Skin of body (tissue), 1 donor: ENCODE measurements at regions not wholly inside any gene's neighbourhood (a gene's known extent, or its start where the extent isn't known, plus 50 kb on each side); places are given as distances from the start of the nearest gene placed in this dataset.
"Not testable (repeated sequence)": the region's sequence is repeated elsewhere in the genome, so short reads cannot be mapped to it uniquely, and the experiment has no call there.

ENCODE experiments used
- DNase-seq: peaks from one replicate; lab custom pipeline; 2025; lab: John Stamatoyannopoulos, UW

DNA sequence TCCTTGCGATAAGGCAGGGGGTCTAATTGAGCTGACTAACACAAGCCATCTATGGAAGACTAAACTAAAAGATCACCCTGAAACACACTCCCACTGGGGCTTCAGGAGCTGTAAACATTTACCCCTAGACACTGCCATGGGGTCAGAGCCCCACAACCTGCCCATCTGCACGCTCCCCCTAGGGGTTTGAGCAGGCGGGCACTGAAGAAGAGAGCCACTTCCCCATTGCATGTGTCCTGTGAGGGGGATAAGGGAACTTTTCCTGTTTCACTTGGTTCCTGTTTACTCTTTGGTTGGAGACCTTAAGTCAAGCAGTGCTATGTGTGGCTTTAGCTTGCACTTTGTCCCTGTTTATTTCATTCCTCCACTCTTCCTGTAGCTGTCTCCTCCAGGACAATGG lies 1929.5 kb upstream of the CDH9 start:
- no peak for DNase-seq

DNA sequence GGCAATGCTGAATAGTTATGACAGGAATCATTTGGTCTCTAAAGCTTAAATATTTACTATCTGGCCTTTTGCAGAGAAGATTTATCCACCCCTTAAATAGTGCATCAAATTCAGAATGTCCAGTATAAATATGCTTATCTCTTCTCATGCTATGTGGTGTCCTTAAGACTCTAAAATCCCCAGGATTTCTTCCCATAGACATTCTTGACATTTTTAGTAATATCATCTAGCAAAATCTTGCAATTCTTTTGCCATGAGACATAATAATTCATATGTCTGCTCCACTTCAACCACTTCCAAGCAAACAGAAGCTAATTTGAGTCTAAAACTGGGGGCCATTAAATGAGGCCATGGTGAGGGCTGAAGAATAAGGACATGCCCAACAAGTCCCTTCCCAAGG lies 1923.4 kb upstream of the CDH9 start:
- no peak for DNase-seq

DNA sequence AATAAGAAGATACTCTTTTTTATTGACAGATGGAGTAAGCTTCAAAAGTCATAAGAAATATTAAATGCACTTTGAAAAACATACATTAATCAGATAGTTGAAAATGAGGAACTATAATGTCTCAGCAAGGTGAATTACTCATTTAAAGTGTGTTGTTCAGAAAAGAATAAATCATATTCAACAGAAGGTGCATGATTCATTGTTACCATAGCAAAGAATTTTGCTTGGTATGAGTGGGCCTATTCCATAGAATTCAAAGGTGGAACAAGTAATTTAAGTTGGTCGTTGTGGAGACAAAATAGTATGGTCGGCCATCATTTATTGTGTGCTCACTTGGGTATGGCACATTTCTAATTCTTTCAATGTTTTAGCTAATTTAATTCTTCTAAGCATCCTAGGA lies 1920.2 kb upstream of the CDH9 start:
- DNase-seq = no peak

DNA sequence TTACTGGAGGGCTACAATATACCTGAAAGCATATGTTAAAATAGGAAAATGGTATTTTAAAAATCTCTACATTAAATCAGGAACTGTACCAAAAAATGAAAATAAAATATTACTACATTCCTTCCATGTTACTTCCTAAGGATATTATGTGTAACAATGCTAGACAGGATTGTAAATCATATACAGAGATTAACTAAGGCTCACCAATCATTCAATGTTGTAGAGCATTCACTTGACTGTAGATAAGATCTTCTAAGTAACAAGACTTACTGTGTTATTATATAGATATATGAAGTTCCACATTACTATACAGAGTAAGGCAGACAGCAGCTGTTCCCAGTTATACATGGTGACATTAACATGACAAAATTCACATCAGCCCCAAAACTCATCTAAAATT lies 1919.1 kb upstream of the CDH9 start:
- DNase-seq = no peak

DNA sequence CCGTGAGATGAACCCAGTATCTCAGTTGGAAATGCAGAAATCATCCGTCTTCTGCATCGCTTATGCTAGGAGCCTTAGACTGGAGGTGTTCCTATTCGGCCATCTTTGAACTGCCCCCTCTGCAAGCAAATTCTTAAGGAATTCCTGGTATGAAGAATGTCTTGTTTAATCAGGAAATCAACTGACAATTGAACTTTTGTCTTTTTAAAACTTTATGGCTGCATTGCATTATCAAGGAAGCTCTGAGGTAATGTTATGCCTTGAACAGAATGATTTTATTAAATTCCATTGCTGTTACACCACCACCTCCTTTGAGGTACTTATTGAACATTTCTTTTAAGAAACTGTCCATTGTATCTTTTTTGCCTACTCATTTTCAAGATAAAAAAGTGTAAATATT lies 1915.7 kb upstream of the CDH9 start:
- no peak for DNase-seq

DNA sequence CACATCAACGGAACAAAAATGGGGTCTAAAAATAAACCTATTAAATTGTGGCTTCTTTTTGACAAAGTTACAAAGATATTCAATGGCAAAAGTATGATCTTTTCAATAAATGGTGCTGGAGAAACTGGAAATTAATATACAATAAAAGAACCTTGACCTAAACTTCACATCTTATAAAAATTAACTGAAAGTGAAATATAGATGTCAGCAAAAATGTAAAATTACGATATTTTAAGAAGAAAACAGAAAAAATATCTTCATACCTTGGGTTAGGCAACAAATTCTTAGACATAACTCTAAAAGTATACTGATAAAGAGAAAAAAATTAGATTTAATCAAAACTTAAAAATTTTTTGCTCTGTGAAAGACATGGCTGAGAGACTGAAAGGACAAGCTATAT lies 1909.5 kb upstream of the CDH9 start:
- no peak for DNase-seq

DNA sequence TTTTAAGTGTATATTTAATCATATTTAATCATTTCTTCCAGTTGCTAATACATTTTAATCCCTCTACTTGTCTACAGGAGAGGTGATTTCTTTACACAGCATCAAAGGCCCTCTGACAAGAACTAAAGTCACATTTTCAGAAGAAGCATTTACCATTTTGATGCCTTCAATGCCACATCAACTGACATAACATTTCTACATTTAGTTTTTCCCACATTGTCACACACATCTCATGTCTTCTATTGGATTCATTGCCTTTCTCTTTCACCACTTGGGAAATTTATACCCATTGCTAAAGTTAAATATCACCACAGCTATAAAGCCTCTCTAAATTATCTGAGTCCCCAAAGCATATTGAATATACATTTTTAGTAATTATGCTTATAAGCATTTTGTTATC lies 1907.5 kb upstream of the CDH9 start:
- DNase-seq = no peak

DNA sequence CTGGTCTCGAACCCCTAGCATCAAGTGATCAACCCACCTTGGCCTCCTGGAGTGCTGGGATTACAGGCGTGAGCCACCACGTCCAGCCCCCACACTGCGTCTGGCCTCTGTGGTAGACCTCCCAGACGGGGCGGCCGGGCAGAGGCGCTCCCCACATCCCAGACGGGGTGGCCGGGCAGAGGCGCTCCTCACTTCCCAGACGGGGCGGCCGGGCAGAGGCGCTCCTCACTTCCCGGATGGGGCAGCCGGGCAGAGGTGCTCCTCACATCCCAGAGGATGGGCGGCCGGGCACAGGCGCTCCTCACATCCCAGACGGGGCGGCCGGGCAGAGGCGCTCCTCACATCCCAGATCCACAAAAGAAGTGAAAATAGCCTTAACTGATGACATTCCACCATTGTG lies 1891.0 kb upstream of the CDH9 start:
- not testable (repeated sequence) for DNase-seq

DNA sequence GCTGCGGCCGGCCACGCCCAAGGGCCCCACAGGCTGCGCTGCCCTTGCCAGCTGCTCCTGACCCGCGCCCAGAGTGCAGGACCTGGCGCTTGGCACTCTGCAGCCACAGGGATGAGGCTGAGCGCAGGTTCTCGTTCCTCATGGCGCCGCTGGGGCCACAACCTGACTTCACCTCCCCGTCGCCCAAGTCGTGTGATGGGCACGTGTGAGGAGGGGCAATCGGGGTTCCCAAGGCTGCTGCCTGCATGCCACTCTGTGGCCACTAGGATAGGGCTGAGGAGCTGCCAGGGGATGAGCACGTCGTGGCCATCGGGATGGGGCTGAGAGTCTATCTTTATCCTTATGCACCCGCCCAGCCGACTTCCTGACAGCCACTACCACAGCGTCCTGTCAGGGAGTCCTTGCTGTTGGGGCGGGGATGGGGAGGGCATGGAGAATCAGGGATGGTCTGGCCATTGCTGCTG lies 1890.0 kb upstream of the CDH9 start:
- not testable (repeated sequence) for DNase-seq

DNA sequence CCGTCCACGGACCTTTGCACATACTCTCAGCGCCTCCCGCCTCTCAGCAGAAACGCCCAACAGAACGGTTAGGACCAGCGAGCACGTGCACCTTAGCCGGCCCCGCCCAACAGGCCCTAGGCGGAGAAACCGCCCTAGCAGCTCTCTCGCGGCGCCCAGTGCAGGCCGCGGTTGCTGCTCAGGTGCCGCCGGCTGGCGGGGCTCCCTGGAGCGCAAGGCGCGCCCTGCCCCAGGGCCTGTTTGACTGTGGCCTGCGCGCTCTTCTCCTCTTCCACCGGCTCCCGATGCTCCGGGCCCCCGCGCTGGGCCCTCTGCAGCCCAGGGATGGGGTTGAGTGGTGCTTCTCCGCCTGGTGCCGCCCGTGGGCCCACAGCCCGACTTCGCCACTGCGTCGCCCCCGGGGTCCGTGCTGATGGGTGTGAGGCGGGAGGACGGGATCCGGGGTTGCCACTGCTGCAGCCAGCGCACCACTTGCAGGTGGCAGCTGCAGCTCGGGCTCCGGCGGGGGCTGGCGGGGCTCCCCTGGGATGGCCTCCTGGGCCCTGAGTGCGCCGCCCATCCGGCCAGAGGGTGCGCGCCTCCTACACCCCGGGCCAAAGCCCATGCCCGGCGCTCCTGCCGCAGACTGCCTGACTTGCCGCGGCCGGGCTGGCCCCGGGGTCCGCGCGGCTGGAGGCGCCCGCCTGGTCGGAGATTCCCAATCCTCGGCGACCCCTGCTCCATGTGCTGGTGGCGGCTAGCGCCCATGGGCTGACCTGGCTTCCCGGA lies 1889.4 kb upstream of the CDH9 start:
- DNase-seq = no peak

DNA sequence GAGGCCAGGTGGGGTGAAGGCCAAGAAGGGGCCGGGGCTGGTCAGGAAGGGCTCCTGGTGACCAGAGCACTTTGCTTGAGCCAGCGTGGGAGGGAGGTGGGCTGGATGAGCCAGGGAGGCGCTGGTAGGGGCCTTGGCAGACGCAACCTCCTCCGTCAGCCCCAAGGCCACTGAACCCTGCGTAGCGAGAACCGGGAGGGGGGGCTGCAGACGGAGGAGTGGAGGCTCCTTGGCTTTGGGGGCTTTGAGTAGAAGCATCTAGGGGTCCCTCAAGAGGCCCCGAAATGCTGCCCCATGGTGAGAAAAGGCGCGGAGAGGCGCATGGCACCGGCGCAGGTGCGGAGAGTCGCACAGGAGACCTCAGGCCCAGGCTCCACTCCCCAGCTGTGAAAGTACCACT lies 1888.0 kb upstream of the CDH9 start:
- no peak for DNase-seq

DNA sequence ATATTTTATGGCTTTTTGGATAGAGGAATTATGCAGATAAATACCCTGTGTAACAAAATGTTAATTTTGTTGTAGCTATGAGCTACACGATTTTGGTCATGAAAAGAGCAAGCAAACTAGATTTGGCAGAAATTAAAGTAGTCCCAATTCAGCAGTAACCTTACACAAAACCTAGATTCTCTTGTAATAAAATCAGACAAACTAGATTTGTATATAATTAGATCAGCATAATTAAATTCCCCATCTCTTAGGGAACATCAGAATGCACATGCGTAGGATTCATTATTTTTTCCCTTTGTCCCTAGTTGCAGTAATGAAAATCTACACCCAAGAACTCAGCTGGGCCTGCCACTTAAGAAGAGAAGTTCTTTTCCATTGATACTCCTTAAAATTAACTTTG lies 1879.2 kb upstream of the CDH9 start:
- no peak for DNase-seq

DNA sequence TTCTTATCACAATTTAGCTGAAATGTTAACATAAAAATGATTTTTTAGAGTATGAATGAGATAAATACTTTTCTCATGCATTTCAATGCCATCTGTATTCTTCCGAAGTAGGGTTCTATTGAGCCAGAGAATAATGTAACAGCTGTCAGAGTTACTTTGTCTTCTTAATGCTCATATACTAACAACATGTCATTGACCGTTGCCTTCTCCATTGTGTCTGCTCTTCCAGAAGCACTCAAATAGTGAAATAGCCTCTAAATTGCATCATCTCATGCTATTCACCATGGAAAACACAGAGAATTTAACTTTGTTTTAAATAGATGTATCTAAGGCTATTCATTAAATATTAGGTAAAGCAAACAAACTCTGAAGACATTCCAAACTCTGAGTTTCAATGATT lies 1875.9 kb upstream of the CDH9 start:
- DNase-seq = no peak

DNA sequence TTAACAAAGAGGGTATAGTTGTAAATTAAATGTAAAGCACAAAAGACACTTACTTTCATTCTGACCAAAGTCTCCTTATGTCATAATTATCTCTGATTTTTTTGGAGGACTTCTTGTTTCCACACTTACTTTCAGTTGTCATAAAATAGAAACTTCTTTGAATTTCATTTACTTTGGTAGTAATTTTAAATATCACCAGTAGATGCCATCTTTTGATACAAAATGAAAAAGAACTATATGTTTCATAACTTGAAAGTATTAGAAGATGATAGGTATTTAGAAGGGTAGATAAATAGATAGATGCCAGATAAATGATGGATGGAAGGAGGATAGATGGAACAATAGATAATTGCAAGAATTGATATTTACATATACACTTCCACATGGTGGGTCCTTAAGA lies 1865.3 kb upstream of the CDH9 start:
- DNase-seq = no peak

DNA sequence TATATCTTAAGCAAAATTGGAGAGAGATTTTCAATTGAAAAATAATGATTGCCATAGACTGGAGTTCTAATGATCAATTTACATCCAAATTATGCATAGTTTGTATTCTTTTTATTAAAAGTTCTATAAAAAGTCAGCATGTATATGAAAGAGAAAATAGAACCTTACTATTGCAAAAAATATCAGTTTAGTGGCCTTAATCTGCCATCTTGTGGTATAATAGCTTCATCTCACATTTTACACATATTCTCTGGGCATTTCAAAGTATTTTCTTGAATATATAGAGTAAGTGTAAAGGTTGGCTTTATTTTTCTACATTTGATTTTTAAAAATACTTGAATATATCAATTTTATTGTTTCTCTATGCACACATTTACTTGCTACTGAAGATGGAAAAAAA lies 1858.6 kb upstream of the CDH9 start:
- DNase-seq = no peak

DNA sequence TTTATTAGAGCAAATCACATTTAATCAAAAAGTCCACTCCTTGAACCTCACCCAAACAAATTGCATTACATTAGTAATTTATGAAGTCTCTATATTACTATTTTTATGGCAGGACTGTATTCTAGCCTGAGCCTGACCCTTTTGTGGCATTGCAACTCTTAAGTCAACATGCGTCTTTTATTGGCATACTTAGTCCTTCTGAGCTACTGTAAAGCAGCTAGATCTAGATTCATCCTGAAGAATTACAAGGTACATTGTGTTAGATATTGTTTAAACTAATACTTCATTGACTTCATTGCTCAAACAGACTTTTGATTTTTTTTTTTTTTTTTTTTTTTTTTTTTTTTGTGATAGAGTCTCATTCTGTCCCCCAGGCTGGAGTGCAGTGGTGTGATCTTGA lies 1842.5 kb upstream of the CDH9 start:
- no peak for DNase-seq

DNA sequence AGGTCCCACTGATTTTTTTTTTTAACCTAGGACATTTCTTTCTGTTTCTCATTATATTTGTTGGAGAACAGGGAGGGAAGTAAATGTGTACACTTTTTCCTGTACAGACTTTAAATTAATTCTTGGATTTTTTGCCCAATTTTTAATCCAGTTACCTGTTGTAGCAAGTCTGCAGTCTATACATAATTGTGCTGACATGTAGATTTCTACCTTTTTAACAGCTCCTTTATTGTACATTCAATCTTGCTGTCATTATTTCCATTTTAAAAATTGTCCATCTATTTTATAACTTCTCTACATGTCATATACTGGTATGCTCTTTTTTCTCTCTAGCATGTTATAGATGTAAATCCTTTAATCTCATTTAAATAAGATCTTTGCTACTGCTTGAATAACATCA lies 1838.7 kb upstream of the CDH9 start:
- no peak for DNase-seq

DNA sequence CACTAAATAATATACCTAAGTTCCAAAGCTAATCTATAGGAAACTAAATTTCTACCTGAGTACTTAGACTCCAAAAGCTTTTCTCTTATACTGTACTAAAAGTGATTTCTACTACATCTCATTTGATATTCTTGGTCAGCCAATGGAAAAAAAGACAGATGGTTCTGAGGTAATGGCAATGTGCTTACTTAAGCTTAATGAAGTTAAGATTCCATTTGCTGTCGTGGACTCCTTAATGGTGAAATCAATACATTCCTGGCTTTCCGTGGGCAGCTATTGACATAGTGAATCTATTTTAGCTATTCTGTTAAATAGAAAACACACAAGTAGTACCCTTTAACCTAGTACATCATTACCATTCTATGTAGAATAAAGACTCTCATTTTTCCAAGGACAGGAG lies 1825.6 kb upstream of the CDH9 start:
- DNase-seq = no peak

DNA sequence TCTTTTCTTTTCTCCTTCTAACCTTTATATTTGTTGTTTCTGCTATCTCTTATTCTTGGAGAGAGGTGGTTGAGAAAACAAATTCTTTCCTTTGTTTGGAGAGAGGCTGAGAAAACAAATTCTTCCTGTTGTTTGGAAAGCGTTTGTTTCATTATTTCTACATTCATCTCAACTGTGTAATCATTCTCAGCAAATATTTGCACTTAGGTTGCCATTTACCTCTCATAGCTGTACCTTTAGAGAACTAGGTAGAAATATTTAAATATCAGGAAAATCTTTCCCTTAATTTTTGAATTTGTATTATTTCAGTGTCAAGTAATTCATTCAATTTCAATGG lies 1824.4 kb upstream of the CDH9 start:
- no peak for DNase-seq

DNA sequence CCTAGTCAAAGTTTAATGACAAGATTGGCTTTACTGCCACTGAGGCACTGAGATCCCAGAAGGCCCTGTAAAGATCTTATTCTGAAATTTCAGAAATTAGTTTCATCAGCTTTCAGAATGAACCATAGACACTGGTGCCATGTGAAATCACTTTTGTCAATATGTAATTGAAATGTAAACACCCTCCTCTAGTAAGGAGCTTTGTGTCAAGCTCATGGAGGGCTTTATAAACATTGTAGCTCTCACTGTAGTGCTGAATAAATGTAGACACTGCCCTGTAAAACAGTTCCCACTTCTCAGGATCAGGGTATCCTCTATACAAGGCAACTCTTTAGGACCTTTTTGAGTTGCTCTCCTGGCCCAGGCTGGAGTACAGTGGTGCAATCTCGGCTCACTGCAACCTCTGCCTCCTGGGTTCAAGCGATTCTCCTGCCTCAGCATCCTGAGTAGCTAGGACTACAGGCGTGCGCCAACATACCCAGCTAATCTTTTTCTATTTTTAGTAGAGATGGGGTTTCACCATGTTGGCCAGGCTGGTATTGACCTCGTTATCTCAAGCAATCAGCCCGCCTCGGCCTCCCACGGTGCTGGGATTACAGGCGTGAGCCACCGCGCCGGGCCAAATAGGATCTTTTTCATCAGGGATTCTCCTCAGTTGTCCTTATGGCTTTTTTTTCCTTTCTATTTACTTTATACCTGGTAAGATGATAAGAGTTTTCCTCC lies 1823.9 kb upstream of the CDH9 start:
- DNase-seq = no peak

DNA sequence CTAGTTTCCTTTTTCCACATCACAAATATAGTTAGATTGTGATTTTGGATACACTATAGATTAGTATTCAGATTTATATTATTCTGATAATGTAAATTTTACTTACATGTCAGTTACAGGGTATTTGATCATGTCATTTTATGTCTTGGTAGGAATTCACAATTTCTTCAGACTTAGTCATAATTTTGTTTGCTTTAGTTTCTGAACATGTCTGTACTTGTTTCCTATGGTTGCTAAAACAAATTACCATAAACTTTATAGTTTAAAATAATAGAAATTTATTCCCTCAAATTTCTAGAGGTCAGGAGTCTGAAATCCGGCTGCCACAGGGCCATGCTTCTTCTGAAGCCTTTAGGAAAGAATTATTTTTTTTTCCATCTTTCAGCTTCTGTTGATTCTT lies 1817.2 kb upstream of the CDH9 start:
- DNase-seq = no peak

DNA sequence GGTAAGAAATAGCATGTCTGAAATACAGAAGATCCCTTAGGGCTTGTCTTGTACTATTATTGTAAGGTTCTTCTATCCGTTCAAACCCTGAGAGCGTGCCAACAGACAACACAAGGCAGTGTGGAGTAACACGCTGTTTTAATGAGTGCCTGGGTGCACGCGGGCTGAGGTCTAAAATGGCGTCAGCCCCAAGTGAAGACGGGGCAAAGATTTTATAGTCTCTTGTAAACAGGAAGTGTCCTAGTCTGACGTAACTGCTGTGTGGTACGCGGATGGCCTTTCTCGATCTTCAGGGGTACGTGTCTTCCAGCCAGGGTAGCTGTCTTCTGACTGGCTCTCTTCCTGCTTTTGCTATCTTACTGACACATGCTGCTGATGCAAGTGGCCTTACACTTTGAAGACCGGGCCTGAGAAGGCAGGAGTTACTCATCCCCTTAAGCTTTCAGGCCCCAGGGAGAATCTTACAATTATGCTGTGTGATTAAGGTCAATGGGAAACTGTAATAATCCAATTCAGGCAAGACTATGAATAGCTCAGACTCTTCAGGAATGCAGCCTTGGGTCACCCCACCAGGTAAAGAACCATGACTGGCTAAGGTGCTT lies 1812.0 kb upstream of the CDH9 start:
- DNase-seq = no peak

DNA sequence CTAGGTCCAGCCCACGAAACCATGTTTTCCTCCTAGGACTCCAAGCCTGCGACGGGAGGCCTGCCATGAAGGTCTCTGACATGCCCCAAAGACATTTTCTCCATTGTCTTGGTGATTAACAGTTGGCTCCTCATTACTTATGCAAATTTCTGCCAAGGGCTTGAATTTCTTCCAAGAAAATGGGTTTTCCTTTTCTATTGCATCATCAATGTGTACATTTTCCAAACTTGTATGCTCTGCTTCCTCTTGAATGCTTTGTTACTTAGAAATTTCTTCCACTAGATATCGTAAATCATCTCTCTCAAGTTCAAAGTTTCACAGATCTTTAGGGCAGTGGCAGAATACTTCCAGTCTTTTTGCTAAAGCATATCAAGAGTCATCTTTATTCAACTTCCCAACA lies 1792.7 kb upstream of the CDH9 start:
- DNase-seq = no peak
